ENCODE measurements at regions not wholly inside any gene's neighbourhood (a gene's known extent, or its start where the extent isn't known, plus 50 kb on each side); places are given as distances from the start of the nearest gene placed in this dataset.

- no peak for TF ChIP-seq CTCF (IDR thresholded peaks at IDR 0.05; ENCODE audit: low read depth, low read length)
- TF ChIP-seq POLR2A (IDR thresholded peaks at IDR 0.05; ENCODE audit: extremely low read depth, insufficient read length), result no peak
- no peak for TF ChIP-seq MAX (IDR thresholded peaks at IDR 0.05; ENCODE audit: low read depth, low read length)
These were observed 285.4 kb downstream of the CLIC5 start for GRCh38 chr6:45730232-45730631.
